ENCODE measurements at regions not wholly inside any gene's neighbourhood (a gene's known extent, or its start where the extent isn't known, plus 50 kb on each side); places are given as distances from the start of the nearest gene placed in this dataset.

GRCh38 chr3:135864060-135864459 lies 101.5 kb upstream of the PPP2R3A start:
- no peak for DNase-seq (ENCODE audit: low spot score)

GRCh38 chr3:135865085-135865484 lies 100.4 kb upstream of the PPP2R3A start:
- DNase-seq (ENCODE audit: low spot score) = no peak

- no peak for DNase-seq (ENCODE audit: low spot score)
These were observed 100.0 kb upstream of the PPP2R3A start for GRCh38 chr3:135865553-135865952.

GRCh38 chr3:135867911-135868310 lies 97.6 kb upstream of the PPP2R3A start:
- DNase-seq (ENCODE audit: low spot score) = no peak

GRCh38 chr3:135868801-135869200 lies 96.7 kb upstream of the PPP2R3A start:
- no peak for DNase-seq (ENCODE audit: low spot score)

GRCh38 chr3:135869439-135870105 lies 96.0 kb upstream of the PPP2R3A start:
- no peak for DNase-seq (ENCODE audit: low spot score)

- no peak for DNase-seq (ENCODE audit: low spot score)
These were observed 94.2 kb upstream of the PPP2R3A start for GRCh38 chr3:135871311-135871710.

- DNase-seq (ENCODE audit: low spot score) = no peak
These were observed 91.5 kb upstream of the PPP2R3A start for GRCh38 chr3:135874035-135874434.

- no peak for DNase-seq (ENCODE audit: low spot score)
These were observed 87.0 kb upstream of the PPP2R3A start for GRCh38 chr3:135878501-135878900.

- no peak for DNase-seq (ENCODE audit: low spot score)
These were observed 79.6 kb upstream of the PPP2R3A start for GRCh38 chr3:135885885-135886284.

- no peak for DNase-seq (ENCODE audit: low spot score)
These were observed 78.3 kb upstream of the PPP2R3A start for GRCh38 chr3:135887220-135887619.

GRCh38 chr3:135889443-135889842 lies 76.1 kb upstream of the PPP2R3A start:
- no peak for DNase-seq (ENCODE audit: low spot score)

- DNase-seq (ENCODE audit: low spot score) = no peak
These were observed 74.4 kb upstream of the PPP2R3A start for GRCh38 chr3:135891121-135891520.

GRCh38 chr3:135895106-135895733 lies 70.3 kb upstream of the PPP2R3A start:
- DNase-seq (ENCODE audit: low spot score) = peak; percentile 67

- no peak for DNase-seq (ENCODE audit: low spot score)
These were observed 69.8 kb upstream of the PPP2R3A start for GRCh38 chr3:135895734-135896121.

GRCh38 chr3:135896613-135897012 lies 68.9 kb upstream of the PPP2R3A start:
- no peak for DNase-seq (ENCODE audit: low spot score)

GRCh38 chr3:135897715-135898114 lies 67.8 kb upstream of the PPP2R3A start:
- DNase-seq (ENCODE audit: low spot score) = no peak

GRCh38 chr3:135898774-135899173 lies 66.8 kb upstream of the PPP2R3A start:
- DNase-seq (ENCODE audit: low spot score) = no peak

- DNase-seq (ENCODE audit: low spot score) = no peak
These were observed 60.3 kb upstream of the PPP2R3A start for GRCh38 chr3:135905058-135905724.

- no peak for DNase-seq (ENCODE audit: low spot score)
These were observed 57.9 kb upstream of the PPP2R3A start for GRCh38 chr3:135907422-135908165.

- peak; percentile 13 for DNase-seq (ENCODE audit: low spot score)
These were observed 57.3 kb upstream of the PPP2R3A start for GRCh38 chr3:135908225-135908624.

- no peak for DNase-seq (ENCODE audit: low spot score)
These were observed 56.8 kb upstream of the PPP2R3A start for GRCh38 chr3:135908737-135909136.
